H9 (cell line): ENCODE measurements at regions not wholly inside any gene's neighbourhood (a gene's known extent, or its start where the extent isn't known, plus 50 kb on each side); places are given as distances from the start of the nearest gene placed in this dataset.

ENCODE experiments used
- DNase-seq: peaks from one replicate; pipeline ENCODE4 v3.0.0-alpha.2; 2017
- H2AFZ ChIP-seq: one replicate; pipeline ENCODE4 v1.6.1; 2013; ENCODE audit warnings: mild to moderate bottlenecking, low read length, control low read depth, moderate library complexity
- H2AK5ac ChIP-seq: 2 replicates; pipeline ENCODE4 v1.6.1; 2013; ENCODE audit warnings: low read length, control low read depth, mixed read lengths; ENCODE audit not compliant: insufficient read length
- H2BK120ac ChIP-seq: one replicate; pipeline ENCODE4 v1.6.1; 2013; ENCODE audit warnings: low read depth, mild to moderate bottlenecking, low read length, control low read depth, inconsistent platforms; ENCODE audit not compliant: poor library complexity, severe bottlenecking
- H2BK12ac ChIP-seq: 2 replicates; pipeline ENCODE4 v1.6.1; 2013; ENCODE audit warnings: low read length, control low read depth, mixed read lengths, low read depth; ENCODE audit not compliant: insufficient read length
- H2BK15ac ChIP-seq: 2 replicates; pipeline ENCODE4 v1.6.1; 2013; ENCODE audit warnings: low read depth, low read length, control low read depth
- H2BK20ac ChIP-seq: one replicate; pipeline ENCODE4 v1.6.1; 2013; ENCODE audit warnings: low read depth, mild to moderate bottlenecking, low read length, control low read depth, inconsistent platforms; ENCODE audit not compliant: poor library complexity, severe bottlenecking
- H2BK5ac ChIP-seq: 2 replicates; pipeline ENCODE4 v1.6.1; 2013; ENCODE audit warnings: low read length, control low read depth, mixed read lengths; ENCODE audit not compliant: insufficient read length
- H3K14ac ChIP-seq: 2 replicates; pipeline ENCODE4 v1.6.1; 2013; ENCODE audit warnings: low read length, control low read depth; ENCODE audit not compliant: insufficient read depth
- H3K18ac ChIP-seq: 2 replicates; pipeline ENCODE4 v1.6.1; 2013; ENCODE audit warnings: low read depth, mild to moderate bottlenecking, mixed read lengths, low read length, control low read depth; ENCODE audit not compliant: insufficient read length
- H3K23ac ChIP-seq: 2 replicates; pipeline ENCODE4 v1.6.1; 2013; ENCODE audit warnings: low read length, control low read depth, mixed read lengths, low read depth; ENCODE audit not compliant: insufficient read length
- H3K23me2 ChIP-seq: 2 replicates; pipeline ENCODE4 v1.6.1; 2013; ENCODE audit warnings: low read depth, mild to moderate bottlenecking, mixed read lengths, low read length, control low read depth; ENCODE audit not compliant: insufficient read length, poor library complexity, severe bottlenecking
- H3K27ac ChIP-seq: 2 replicates; pipeline ENCODE4 v1.5.1; 2013; ENCODE audit warnings: low read length, control low read depth, mixed read lengths, low read depth; ENCODE audit not compliant: insufficient read length
- H3K27me3 ChIP-seq: 2 replicates; pipeline ENCODE4 v1.6.1; 2013; ENCODE audit warnings: low read length, control low read depth, inconsistent platforms; ENCODE audit not compliant: insufficient read depth
- H3K4ac ChIP-seq: 2 replicates; pipeline ENCODE4 v1.6.1; 2013; ENCODE audit warnings: low read depth, mild to moderate bottlenecking, control low read depth, inconsistent platforms, low read length, moderate library complexity
- H3K4me1 ChIP-seq: 2 replicates; pipeline ENCODE4 v1.6.1; 2013; ENCODE audit warnings: low read length, control low read depth, inconsistent platforms; ENCODE audit not compliant: insufficient read depth
- H3K4me2 ChIP-seq: 2 replicates; pipeline ENCODE4 v1.6.1; 2013; ENCODE audit warnings: low read length, control low read depth, mixed read lengths; ENCODE audit not compliant: insufficient read length, insufficient read depth
- H3K56ac ChIP-seq: 2 replicates; pipeline ENCODE4 v1.6.1; 2013; ENCODE audit warnings: low read depth, mild to moderate bottlenecking, mixed read lengths, low read length, control low read depth; ENCODE audit not compliant: insufficient read length
- H3K79me1 ChIP-seq: 2 replicates; pipeline ENCODE4 v1.6.1; 2013; ENCODE audit warnings: low read depth, mild to moderate bottlenecking, moderate library complexity, low read length, control low read depth, inconsistent platforms; ENCODE audit not compliant: insufficient read depth, poor library complexity, severe bottlenecking
- H3K79me2 ChIP-seq: 2 replicates; pipeline ENCODE4 v1.6.1; 2013; ENCODE audit warnings: low read length, control low read depth, inconsistent platforms; ENCODE audit not compliant: insufficient read depth
- H3K9ac ChIP-seq: 2 replicates; pipeline ENCODE4 v1.6.1; 2013; ENCODE audit warnings: low read length, control low read depth, mixed read lengths; ENCODE audit not compliant: insufficient read length; ENCODE audit errors: extremely low read depth
- H3K9me3 ChIP-seq: one replicate; pipeline ENCODE4 v1.6.1; 2013; ENCODE audit warnings: low read depth, low read length, inconsistent platforms; ENCODE audit not compliant: control insufficient read depth
- H3T11ph ChIP-seq: one replicate; pipeline ENCODE4 v1.6.1; 2013; ENCODE audit warnings: mild to moderate bottlenecking, low read length, control low read depth, inconsistent platforms
- H4K20me1 ChIP-seq: one replicate; pipeline ENCODE4 v1.6.1; 2013; ENCODE audit not compliant: control insufficient read depth, insufficient read length, insufficient read depth
- H4K5ac ChIP-seq: 2 replicates; pipeline ENCODE4 v1.6.1; 2013; ENCODE audit warnings: low read depth, mild to moderate bottlenecking, mixed read lengths, low read length, control low read depth; ENCODE audit not compliant: insufficient read length
- H4K8ac ChIP-seq: replicated peaks from 2 replicates; pipeline ENCODE4 v1.6.1; 2013; ENCODE audit warnings: low read length, control low read depth, mixed read lengths, low read depth; ENCODE audit not compliant: insufficient read length
- H4K91ac ChIP-seq: 2 replicates; pipeline ENCODE4 v1.6.1; 2013; ENCODE audit warnings: low read depth, mild to moderate bottlenecking, moderate library complexity, mixed read lengths, low read length, control low read depth; ENCODE audit not compliant: insufficient read length
- H3K27ac Mint-ChIP-seq, 3 experiments: 2 replicates in 2 of 3; 3 replicates in 1 of 3; pipeline ENCODE4 v1.8.0; 2020 to 2021; ENCODE audit warnings: mixed read lengths in 3 of 3, mild to moderate bottlenecking in 1 of 3, moderate library complexity in 1 of 3
- H3K27me3 Mint-ChIP-seq: 2 replicates; pipeline ENCODE4 v1.8.0; 2021; ENCODE audit warnings: low read depth, mild to moderate bottlenecking, moderate library complexity, mixed read lengths
- H3K36me3 Mint-ChIP-seq, 3 experiments: 2 replicates in 2 of 3; 3 replicates in 1 of 3; pipeline ENCODE4 v1.8.0; 2020 to 2021; ENCODE audit warnings: low read depth in 3 of 3, mixed read lengths in 3 of 3; ENCODE audit not compliant: insufficient read depth in 1 of 3
- H3K4me1 Mint-ChIP-seq, 2 experiments: 2 replicates each; pipeline ENCODE4 v1.8.0; 2020; ENCODE audit warnings: mixed read lengths in 2 of 2
- H3K4me3 Mint-ChIP-seq, 2 experiments: 2 replicates in 1 of 2; 3 replicates in 1 of 2; pipeline ENCODE4 v1.8.0; 2020 to 2021; ENCODE audit warnings: mild to moderate bottlenecking in 2 of 2, mixed read lengths in 2 of 2, moderate library complexity in 1 of 2
- H3K9me3 Mint-ChIP-seq, 2 experiments: 2 replicates in 1 of 2; 3 replicates in 1 of 2; pipeline ENCODE4 v1.8.0; 2020; ENCODE audit warnings: mild to moderate bottlenecking in 2 of 2, mixed read lengths in 2 of 2, moderate library complexity in 1 of 2
- CTCF ChIP-seq: fragments of 200-600 bp; sonication (generic); conservative IDR thresholded peaks from 3 replicates; pipeline ENCODE4 v1.8.0; 2021; ENCODE audit warnings: antibody characterized with exemption, mild to moderate bottlenecking
- WGBS: extraction: QIAGEN DNeasy Blood & Tissue Kit; methylation state at CpG from one replicate; pipeline ENCODE4 v1.1.7; 2013; ENCODE audit warnings: missing lambda C conversion rate, low lambda C conversion rate, mixed read lengths; ENCODE audit not compliant: insufficient read length; ENCODE audit errors: extremely low coverage; 5-methylcytosine and 5-hydroxymethylcytosine counted together

- DNase-seq: peak; percentile 94
- no peak overlapping the region for H2BK15ac ChIP-seq
- H2BK20ac ChIP-seq: no peak overlapping the region
- H4K91ac ChIP-seq: no peak overlapping the region
- no peaks in the 10 kb centered on the region for H3K9me3 ChIP-seq
- H3K27me3 ChIP-seq: no peaks in the 10 kb centered on the region
- Mint-ChIP-seq H3K4me1 (peaks cover 7 to 15% of the 10 kb centered on the region in 2 experiments), H3K4me3 (no peak overlapping the region), H3K27ac (no peak overlapping the region), H3K9me3 (peaks cover 0 to 2% of the 10 kb centered on the region in 2 experiments; a peak in 1 of 5 replicates), H3K27me3 (no peaks in the 10 kb centered on the region), H3K36me3 (no peaks in the 10 kb centered on the region)
- H2AFZ ChIP-seq: no peak overlapping the region
- no CpG with 5 or more reads among the region's 6 CpGs for WGBS
- no peaks in the 10 kb centered on the region; the same call in 1 of the 2 replicates for H3K4me1 ChIP-seq
- H3K79me2 ChIP-seq: no peaks in the 10 kb centered on the region
- no peak overlapping the region for H2BK5ac ChIP-seq
- H3K23me2 ChIP-seq: no peaks in the 10 kb centered on the region
- no peak overlapping the region for H3K14ac ChIP-seq
- H4K20me1 ChIP-seq: no peaks in the 10 kb centered on the region
- peak; percentile 100 for TF ChIP-seq CTCF
- H3K23ac ChIP-seq: no peak overlapping the region
- no peak overlapping the region for H2BK120ac ChIP-seq
- H3K4me2 ChIP-seq: no peak overlapping the region
- H3K27ac ChIP-seq: no peak overlapping the region
- no peak overlapping the region for H4K5ac ChIP-seq
- no peak overlapping the region for H4K8ac ChIP-seq
- no peaks in the 10 kb centered on the region for H3K79me1 ChIP-seq
- no peak overlapping the region for H2BK12ac ChIP-seq
- H3K4ac ChIP-seq: no peak overlapping the region
- H3K18ac ChIP-seq: no peak overlapping the region
- H3K56ac ChIP-seq: no peak overlapping the region
- H3K9ac ChIP-seq: no peak overlapping the region
- no peak overlapping the region for H3T11ph ChIP-seq
- H2AK5ac ChIP-seq: no peak overlapping the region
Observed at GRCh38 chr4:170259631-170260153, 169.9 kb upstream of the AADAT start.
